ENCODE measurements at regions not wholly inside any gene's neighbourhood (a gene's known extent, or its start where the extent isn't known, plus 50 kb on each side); places are given as distances from the start of the nearest gene placed in this dataset.

DNA sequence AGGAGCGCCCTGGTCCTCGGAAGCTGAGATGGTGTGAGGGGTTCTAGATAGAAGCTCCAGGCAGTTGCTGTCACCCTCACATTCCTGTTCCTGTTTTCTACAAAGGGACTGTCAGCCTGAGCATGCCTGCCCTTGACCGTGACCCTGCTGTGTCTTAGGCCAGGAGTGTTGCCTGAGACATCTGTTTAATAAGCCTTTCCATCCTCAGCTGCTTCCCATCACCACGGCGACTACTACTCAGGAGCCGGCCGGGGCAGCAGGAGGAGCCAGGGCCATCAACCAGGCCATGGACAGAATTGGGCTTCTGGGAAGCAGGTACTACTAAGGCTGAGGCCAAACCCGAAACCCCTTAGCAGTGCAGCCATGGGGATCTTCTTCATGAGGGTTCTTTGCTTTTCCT, 151.4 kb downstream of the KATNIP start:
- H3K36me3 Mint-ChIP-seq (ENCODE audit: unreplicated experiment), result peaks cover 2% of the 10 kb centered on the region
- no peaks in the 10 kb centered on the region for H3K27me3 Mint-ChIP-seq (ENCODE audit: unreplicated experiment)
- H3K4me1 Mint-ChIP-seq (ENCODE audit: unreplicated experiment), result peaks cover 5% of the 10 kb centered on the region
- no peak for DNase-seq (ENCODE audit: extremely low spot score, unreplicated experiment)
- H3K9me3 Mint-ChIP-seq (ENCODE audit: unreplicated experiment), result peaks cover 2% of the 10 kb centered on the region
- no peak overlapping the region for H3K4me3 Mint-ChIP-seq (ENCODE audit: unreplicated experiment)
- TF ChIP-seq, protein P1, sequence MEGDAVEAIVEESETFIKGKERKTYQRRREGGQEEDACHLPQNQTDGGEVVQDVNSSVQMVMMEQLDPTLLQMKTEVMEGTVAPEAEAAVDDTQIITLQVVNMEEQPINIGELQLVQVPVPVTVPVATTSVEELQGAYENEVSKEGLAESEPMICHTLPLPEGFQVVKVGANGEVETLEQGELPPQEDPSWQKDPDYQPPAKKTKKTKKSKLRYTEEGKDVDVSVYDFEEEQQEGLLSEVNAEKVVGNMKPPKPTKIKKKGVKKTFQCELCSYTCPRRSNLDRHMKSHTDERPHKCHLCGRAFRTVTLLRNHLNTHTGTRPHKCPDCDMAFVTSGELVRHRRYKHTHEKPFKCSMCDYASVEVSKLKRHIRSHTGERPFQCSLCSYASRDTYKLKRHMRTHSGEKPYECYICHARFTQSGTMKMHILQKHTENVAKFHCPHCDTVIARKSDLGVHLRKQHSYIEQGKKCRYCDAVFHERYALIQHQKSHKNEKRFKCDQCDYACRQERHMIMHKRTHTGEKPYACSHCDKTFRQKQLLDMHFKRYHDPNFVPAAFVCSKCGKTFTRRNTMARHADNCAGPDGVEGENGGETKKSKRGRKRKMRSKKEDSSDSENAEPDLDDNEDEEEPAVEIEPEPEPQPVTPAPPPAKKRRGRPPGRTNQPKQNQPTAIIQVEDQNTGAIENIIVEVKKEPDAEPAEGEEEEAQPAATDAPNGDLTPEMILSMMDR (IDR thresholded peaks at IDR 0.05), result no peak
- no peak overlapping the region for H3K27ac Mint-ChIP-seq (ENCODE audit: unreplicated experiment)

DNA sequence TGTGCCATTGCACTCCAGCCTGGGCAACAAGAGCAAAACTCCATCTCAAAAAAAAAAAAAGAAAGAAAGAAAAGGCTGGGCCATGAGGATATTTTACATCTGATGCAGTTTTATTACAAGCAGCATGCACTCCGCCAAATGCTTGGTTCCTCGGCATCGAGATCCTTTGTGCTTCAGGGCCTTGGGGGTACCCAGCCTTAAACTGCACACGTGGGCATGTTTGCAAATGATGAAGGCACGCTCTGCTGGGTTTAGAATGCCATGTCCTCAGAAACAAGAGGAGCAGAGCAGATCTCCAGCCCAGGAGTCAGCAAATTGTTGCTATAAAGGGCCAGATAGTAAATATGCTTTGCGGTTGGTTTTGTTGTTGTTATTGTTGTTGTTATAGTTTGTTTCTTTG, 153.2 kb downstream of the KATNIP start:
- peaks cover 2% of the 10 kb centered on the region for H3K36me3 Mint-ChIP-seq (ENCODE audit: unreplicated experiment)
- no peaks in the 10 kb centered on the region for H3K9me3 Mint-ChIP-seq (ENCODE audit: unreplicated experiment)
- H3K4me1 Mint-ChIP-seq (ENCODE audit: unreplicated experiment), result peaks cover 5% of the 10 kb centered on the region
- TF ChIP-seq, protein P1 (IDR thresholded peaks at IDR 0.05), result no peak
- no peaks in the 10 kb centered on the region for H3K27me3 Mint-ChIP-seq (ENCODE audit: unreplicated experiment)
- H3K27ac Mint-ChIP-seq (ENCODE audit: unreplicated experiment), result no peak overlapping the region
- H3K4me3 Mint-ChIP-seq (ENCODE audit: unreplicated experiment), result no peak overlapping the region
- no peak for DNase-seq (ENCODE audit: extremely low spot score, unreplicated experiment)

DNA sequence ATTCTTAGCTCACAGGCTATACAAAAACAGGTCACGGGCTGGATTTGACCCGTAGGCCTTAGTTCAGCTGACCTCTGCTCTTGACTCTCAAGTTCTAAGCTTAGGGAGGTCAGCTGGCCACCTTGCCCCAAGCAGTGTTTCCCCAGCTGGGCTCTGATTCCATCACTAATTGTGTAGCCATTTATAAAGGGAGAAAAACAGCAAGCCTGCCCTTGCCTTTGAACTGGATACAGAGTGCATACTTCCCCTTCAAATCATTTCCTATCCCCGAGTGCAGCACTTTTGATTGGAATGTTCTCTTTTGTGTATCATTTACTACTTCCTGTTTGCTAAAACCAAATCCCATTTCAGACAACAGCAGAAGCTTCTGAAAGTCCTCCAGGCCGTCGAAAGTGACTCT, 153.6 kb downstream of the KATNIP start:
- TF ChIP-seq, protein P1 (IDR thresholded peaks at IDR 0.05), result no peak
- Mint-ChIP-seq H3K9me3 (ENCODE audit: unreplicated experiment) (no peaks in the 10 kb centered on the region), H3K27me3 (ENCODE audit: unreplicated experiment) (no peaks in the 10 kb centered on the region), H3K36me3 (ENCODE audit: unreplicated experiment) (peaks cover 4% of the 10 kb centered on the region), H3K27ac (ENCODE audit: unreplicated experiment) (peak overlapping the region; percentile 23), H3K4me1 (ENCODE audit: unreplicated experiment) (peaks cover 5% of the 10 kb centered on the region), H3K4me3 (ENCODE audit: unreplicated experiment) (no peak overlapping the region)
- DNase-seq (ENCODE audit: extremely low spot score, unreplicated experiment), result no peak

DNA sequence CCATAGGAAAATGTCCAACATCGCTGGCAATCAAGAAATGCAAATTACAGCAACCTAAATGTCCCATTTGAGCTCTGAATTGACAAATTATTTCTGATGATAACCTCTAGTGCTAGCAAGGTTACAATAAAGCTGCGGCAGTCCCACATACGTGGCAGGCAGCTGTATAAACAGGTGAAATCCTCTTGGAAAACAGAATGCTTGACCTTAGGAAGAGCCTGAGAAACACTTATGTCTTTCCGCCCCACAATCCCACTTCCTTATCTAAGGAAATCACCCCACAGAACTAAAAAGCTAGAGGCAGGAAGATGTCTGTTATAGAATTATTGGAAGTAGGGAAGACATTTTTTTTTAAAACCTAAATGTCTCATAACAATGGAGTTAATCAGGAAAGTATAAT, 154.3 kb downstream of the KATNIP start:
- no peaks in the 10 kb centered on the region for H3K27me3 Mint-ChIP-seq (ENCODE audit: unreplicated experiment)
- H3K36me3 Mint-ChIP-seq (ENCODE audit: unreplicated experiment), result peaks cover 7% of the 10 kb centered on the region
- no peak for DNase-seq (ENCODE audit: extremely low spot score, unreplicated experiment)
- peaks cover 5% of the 10 kb centered on the region for H3K4me1 Mint-ChIP-seq (ENCODE audit: unreplicated experiment)
- no peak overlapping the region for H3K4me3 Mint-ChIP-seq (ENCODE audit: unreplicated experiment)
- TF ChIP-seq, protein P1 (IDR thresholded peaks at IDR 0.05), result no peak
- no peaks in the 10 kb centered on the region for H3K9me3 Mint-ChIP-seq (ENCODE audit: unreplicated experiment)
- no peak overlapping the region for H3K27ac Mint-ChIP-seq (ENCODE audit: unreplicated experiment)

DNA sequence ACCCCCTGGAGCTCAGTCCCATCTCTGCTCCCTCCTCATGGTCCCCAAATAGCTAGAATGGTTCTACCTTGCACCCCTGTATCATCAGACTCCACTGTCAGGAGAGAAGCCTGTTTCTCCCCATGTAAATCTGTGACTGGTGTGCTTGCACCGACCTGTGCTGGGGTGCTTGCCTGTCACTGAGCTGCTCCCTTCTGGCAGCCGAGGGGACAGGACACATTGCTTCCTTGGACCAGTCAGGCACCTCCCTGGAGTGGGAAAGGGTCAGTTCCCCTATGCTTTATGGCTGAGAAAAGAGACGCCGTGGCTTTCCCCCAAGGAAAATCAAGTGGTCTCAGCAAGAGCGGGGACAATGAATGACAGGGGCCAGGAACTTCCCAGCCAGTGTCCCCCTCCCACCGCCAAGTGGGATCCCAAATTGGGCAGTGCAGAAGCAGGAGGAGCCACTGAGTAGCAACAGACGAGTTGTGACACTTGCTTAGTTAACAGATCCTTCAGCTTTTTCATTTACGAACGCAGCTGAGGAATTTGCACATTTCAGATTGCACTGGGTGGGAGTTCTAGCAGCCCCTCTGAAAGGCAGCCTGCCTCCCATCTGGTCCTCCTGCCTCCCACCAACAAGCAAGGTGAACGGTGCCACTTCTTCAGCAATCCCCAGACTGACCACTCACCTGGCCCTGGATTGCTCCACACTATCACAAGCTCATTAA, 156.4 kb downstream of the KATNIP start:
- peaks cover 5% of the 10 kb centered on the region for H3K4me1 Mint-ChIP-seq (ENCODE audit: unreplicated experiment)
- peaks cover 8% of the 10 kb centered on the region for H3K36me3 Mint-ChIP-seq (ENCODE audit: unreplicated experiment)
- no peaks in the 10 kb centered on the region for H3K9me3 Mint-ChIP-seq (ENCODE audit: unreplicated experiment)
- H3K4me3 Mint-ChIP-seq (ENCODE audit: unreplicated experiment), result no peak overlapping the region
- DNase-seq (ENCODE audit: extremely low spot score, unreplicated experiment), result no peak
- no peak overlapping the region for H3K27ac Mint-ChIP-seq (ENCODE audit: unreplicated experiment)
- no peaks in the 10 kb centered on the region for H3K27me3 Mint-ChIP-seq (ENCODE audit: unreplicated experiment)
- TF ChIP-seq, protein P1 (IDR thresholded peaks at IDR 0.05), result no peak

Measured in osteocyte (in vitro differentiated cells).